Effector memory CD8-positive, alpha-beta T cell (primary cell): ENCODE measurements at regions not wholly inside any gene's neighbourhood (a gene's known extent, or its start where the extent isn't known, plus 50 kb on each side); places are given as distances from the start of the nearest gene placed in this dataset.
"Not testable (repeated sequence)": the region's sequence is repeated elsewhere in the genome, so short reads cannot be mapped to it uniquely, and the experiment has no call there.

Source experiments
- ATAC-seq: fragments of 150-1000 bp; cut with Tn5 transposase; replicated peaks from 2 replicates; pipeline ENCODE4 v1.10.0; 2021; ENCODE audit warnings: mild to moderate bottlenecking, moderate library complexity
- DNase-seq, 3 experiments: peaks; one replicate each; pipeline ENCODE4 v3.0.0; 2021
- H3K27ac Mint-ChIP-seq, 2 donors: one replicate each; pipeline ENCODE4 v1.8.0; 2022; ENCODE audit warnings: mild to moderate bottlenecking in 2 of 2, mixed read lengths in 2 of 2, moderate library complexity in 2 of 2
- H3K27me3 Mint-ChIP-seq, 2 donors: one replicate each; pipeline ENCODE4 v1.8.0; 2022; ENCODE audit warnings: mixed read lengths in 2 of 2
- H3K36me3 Mint-ChIP-seq: one replicate; pipeline ENCODE4 v1.8.0; 2022; ENCODE audit warnings: mild to moderate bottlenecking, moderate library complexity, mixed read lengths; ENCODE audit not compliant: insufficient read depth
- H3K4me1 Mint-ChIP-seq, 2 donors: one replicate each; pipeline ENCODE4 v1.8.0; 2022; ENCODE audit warnings: low read depth in 2 of 2, mixed read lengths in 2 of 2
- H3K4me3 Mint-ChIP-seq, 2 donors: one replicate each; pipeline ENCODE4 v1.8.0; 2022; ENCODE audit warnings: mild to moderate bottlenecking in 2 of 2, mixed read lengths in 2 of 2, moderate library complexity in 2 of 2
- H3K9me3 Mint-ChIP-seq, 2 donors: one replicate each; pipeline ENCODE4 v1.8.0; 2022; ENCODE audit warnings: mixed read lengths in 2 of 2

DNA sequence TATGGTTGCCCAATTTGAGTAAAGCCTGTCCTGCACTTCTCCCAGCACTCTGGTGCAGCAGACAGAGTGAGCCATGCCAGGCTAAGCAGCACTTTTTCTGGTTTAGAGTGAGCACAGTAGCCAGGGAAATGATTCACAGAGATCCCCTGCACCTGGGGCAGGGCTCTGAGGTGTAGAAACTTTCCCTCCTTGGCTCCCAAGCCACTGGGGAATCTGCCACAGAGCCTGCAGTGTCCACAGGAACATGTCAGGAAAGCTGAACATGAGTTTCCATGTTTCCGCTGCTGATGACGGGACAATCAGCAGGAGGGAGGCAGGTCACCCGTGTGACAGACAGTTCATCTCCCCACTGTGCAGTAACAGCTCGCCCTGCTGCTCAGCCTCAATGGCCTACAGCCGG is 429.9 kb upstream of the B3GAT1 start:
- Mint-ChIP-seq H3K9me3 (no peaks in the 10 kb centered on the region), H3K4me1 (no peaks in the 10 kb centered on the region), H3K4me3 (no peak overlapping the region), H3K27me3 (peaks cover 44 to 92% of the 10 kb centered on the region in 2 donors), H3K27ac (no peak overlapping the region), H3K36me3 (no peaks in the 10 kb centered on the region)
- ATAC-seq, result no peak
- no peak for DNase-seq

DNA sequence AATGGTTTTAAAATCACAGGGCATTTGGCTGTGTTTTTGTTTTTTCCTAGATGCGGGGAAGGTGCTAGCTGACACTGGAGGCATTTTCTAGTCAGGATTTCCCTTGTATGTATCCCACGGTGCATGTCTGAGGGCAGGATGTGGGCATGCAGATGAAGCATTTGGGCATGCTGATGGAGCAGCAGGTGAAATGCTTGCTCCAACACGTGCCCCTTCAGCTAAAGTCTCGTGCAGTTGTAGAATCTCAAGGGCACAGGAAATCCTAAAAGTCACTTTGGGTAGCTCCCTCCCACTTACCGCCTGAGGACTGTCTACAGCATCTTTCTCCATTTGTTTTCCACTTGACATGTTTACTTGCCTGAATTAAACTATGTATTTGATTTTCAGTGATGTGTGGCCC is 429.4 kb upstream of the B3GAT1 start:
- H3K4me3 Mint-ChIP-seq, result no peak overlapping the region

DNA sequence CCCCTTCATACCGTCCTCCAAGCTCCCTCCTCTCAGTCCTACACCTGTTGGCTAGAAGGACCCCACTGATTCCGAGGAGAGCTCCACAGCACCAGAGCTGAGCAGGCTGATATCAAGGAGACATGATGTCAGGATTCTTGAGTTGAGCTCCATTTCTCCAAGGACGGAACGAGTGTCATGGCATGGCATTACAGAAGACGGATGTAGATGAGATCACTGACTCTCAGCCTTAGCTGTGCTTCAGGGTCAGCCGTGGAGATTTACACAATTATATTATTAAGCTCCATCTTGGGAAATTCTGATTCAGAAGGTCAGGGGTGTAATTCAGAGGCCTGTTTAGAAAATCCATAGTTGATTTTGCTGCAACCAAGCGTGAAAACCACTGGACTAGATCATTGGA is 428.9 kb upstream of the B3GAT1 start:
- no peaks in the 10 kb centered on the region for H3K36me3 Mint-ChIP-seq
- no peak for ATAC-seq
- no peak overlapping the region for H3K27ac Mint-ChIP-seq
- DNase-seq, result no peak
- no peak overlapping the region for H3K4me3 Mint-ChIP-seq
- peaks cover 44 to 88% of the 10 kb centered on the region in 2 donors for H3K27me3 Mint-ChIP-seq
- H3K9me3 Mint-ChIP-seq, result no peaks in the 10 kb centered on the region
- no peaks in the 10 kb centered on the region for H3K4me1 Mint-ChIP-seq

More for the DNA sequence above, 429.4 kb upstream of the B3GAT1 start:
- DNase-seq, result no peak
- Mint-ChIP-seq H3K36me3 (no peaks in the 10 kb centered on the region), H3K9me3 (no peaks in the 10 kb centered on the region), H3K27me3 (peaks cover 44 to 92% of the 10 kb centered on the region in 2 donors), H3K27ac (no peak overlapping the region), H3K4me1 (no peaks in the 10 kb centered on the region)
- ATAC-seq, result no peak

DNA sequence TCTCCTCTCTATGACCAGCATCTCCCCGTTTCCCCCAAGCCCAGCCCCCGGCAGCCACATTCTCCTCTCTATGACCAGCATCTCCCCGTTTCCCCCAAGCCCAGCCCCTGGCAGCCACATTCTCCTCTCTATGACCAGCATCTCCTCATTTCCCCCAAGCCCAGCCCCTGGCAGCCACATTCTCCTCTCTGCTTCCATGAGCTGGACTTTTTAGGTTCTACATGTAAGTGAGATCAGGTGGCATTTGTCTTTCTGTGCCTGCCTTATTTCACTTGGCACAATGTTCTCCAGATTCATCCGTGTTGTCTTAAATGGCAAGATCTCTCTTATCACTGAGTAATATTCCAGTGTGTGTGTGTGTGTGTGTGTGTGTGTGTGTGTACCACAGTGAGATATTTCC is 428.1 kb upstream of the B3GAT1 start:
- ATAC-seq, H3K4me1 Mint-ChIP-seq, H3K27ac Mint-ChIP-seq, DNase-seq, H3K36me3 Mint-ChIP-seq, H3K9me3 Mint-ChIP-seq, H3K4me3 Mint-ChIP-seq: not testable (repeated sequence)
- peaks cover 42 to 83% of the 10 kb centered on the region in 2 donors for H3K27me3 Mint-ChIP-seq

DNA sequence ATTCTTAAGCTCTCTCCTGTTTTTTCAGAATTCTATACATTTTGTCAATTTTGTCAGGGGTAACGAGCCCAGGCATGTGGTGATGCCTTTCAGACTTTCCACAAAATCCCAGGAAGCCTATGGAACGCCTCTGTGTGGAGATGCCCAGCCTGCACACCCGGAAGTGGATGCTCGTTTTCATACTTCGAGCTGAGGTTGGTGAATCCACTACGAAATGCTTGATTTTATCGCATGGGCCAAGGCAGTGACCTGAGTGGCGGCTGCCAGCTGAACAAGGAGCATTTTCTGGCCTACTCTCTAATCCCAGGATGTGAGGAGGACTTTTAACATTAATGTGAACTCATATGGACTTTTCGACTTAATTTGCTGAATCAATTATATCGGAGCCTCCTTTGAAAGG is 426.7 kb upstream of the B3GAT1 start:
- no peaks in the 10 kb centered on the region for H3K4me1 Mint-ChIP-seq
- no peak for ATAC-seq
- no peak overlapping the region for H3K4me3 Mint-ChIP-seq
- H3K9me3 Mint-ChIP-seq, result no peaks in the 10 kb centered on the region
- no peak for DNase-seq
- no peaks in the 10 kb centered on the region for H3K36me3 Mint-ChIP-seq
- peaks cover 31 to 83% of the 10 kb centered on the region in 2 donors for H3K27me3 Mint-ChIP-seq
- H3K27ac Mint-ChIP-seq, result no peak overlapping the region

DNA sequence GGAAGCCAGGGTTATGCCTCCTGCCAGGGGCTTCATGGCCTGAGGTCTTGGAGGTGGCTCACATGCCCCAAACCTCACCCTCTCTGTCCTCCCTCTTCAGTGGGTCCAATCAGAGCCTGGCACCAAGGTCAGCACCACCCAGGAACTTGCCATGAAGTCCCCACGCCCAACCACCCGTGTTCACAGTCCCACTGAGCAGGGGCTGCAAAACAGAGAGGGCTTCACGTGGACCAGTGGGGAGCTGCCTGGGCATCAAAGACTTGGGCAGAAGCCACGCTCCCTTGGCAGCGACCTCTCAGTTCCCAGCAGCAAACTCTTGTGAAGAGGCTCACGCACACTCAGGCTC is 425.8 kb upstream of the B3GAT1 start:
- H3K4me1 Mint-ChIP-seq, result no peaks in the 10 kb centered on the region
- ATAC-seq, result no peak
- H3K9me3 Mint-ChIP-seq, result no peaks in the 10 kb centered on the region

DNA sequence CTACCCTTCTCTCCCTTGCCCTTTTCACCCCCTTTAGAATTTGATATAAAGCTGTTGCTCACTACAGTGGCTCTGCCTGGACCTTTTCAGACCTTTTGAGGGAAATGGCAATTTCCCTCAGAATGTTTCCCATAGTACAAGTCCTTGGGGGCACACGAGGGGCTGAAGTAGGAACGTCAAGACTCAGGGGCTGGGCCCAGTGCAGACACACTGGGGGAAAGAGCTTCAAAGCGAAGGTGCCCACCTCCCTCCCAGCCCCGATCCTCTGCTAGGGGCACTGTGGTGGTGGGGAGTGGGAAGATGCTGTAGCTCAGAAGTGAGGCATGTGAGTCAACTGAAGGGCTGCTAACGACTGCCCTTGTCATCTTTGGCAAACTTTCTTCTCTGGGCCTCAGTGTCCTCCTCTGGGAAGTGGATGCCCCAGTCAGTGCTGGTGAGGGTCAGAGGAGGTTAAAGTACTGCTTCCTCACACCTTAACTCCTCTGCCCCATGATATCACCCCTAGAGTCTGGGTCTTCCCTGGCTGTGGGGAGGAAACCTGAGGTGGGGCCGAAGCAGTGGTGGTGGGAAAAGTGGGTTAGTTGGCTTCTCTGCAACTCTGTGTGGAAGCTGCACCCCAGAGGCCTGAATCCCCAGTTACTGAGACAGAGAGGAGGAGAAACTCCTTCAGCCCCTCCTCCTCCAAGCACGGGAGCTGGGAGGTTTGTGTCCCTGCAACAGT is 425.3 kb upstream of the B3GAT1 start:
- DNase-seq, result no peak
- Mint-ChIP-seq H3K9me3 (no peaks in the 10 kb centered on the region), H3K27ac (no peak overlapping the region), H3K36me3 (no peaks in the 10 kb centered on the region), H3K27me3 (peaks cover 25 to 74% of the 10 kb centered on the region in 2 donors), H3K4me3 (no peak overlapping the region), H3K4me1 (no peaks in the 10 kb centered on the region)
- no peak for ATAC-seq

More for the DNA sequence above, 425.8 kb upstream of the B3GAT1 start:
- Mint-ChIP-seq H3K36me3 (no peaks in the 10 kb centered on the region), H3K4me3 (no peak overlapping the region), H3K27me3 (peaks cover 25 to 79% of the 10 kb centered on the region in 2 donors), H3K27ac (no peak overlapping the region)
- DNase-seq, result no peak

DNA sequence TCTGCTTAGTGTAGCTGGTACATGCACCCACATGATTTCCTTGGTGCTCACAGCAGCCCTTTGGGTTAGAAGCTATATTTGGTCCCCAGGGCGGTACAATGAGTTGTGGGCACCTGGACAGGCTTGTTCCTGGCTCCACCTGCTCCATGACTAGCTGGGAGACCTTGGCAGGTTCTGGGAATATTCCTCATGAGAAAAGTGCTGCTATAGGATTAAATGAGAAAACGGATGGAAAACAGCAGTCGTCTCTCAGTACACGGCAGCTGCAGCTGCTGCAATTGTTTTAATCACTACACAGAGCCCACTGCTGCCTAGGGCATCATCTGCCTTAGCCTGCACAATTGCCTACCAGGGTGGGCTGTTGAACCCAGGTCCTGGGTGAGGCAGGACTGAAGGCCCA is 424.5 kb upstream of the B3GAT1 start:
- Mint-ChIP-seq H3K36me3 (no peaks in the 10 kb centered on the region), H3K4me3 (no peak overlapping the region), H3K9me3 (no peaks in the 10 kb centered on the region), H3K27me3 (peaks cover 33 to 69% of the 10 kb centered on the region in 2 donors), H3K27ac (no peak overlapping the region), H3K4me1 (no peaks in the 10 kb centered on the region)
- ATAC-seq (no peak), DNase-seq (no peak)

DNA sequence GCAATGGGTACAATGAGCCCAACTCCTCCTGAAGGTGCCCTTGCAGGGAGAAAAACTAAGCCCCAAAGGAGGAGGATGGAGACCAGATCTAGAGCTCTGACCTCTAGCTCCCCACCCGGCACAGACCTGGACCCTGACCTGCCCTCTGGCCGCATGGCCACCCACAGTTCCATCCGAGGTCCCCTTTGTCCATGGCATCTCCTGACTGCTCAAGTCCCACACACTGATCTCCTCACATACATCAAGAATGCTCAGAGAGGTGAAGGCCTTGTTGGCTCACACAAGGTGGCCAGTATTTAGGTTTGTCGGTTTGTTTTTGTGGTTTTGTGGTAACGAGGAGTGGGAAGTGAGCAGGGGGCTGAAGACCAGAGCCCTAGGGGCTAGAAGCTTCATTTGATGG is 423.5 kb upstream of the B3GAT1 start:
- no peaks in the 10 kb centered on the region for H3K4me1 Mint-ChIP-seq
- ATAC-seq (no peak), DNase-seq (no peak)
- H3K27me3 Mint-ChIP-seq, result peaks cover 38 to 69% of the 10 kb centered on the region in 2 donors
- H3K27ac Mint-ChIP-seq, result no peak overlapping the region
- no peak overlapping the region for H3K4me3 Mint-ChIP-seq
- no peaks in the 10 kb centered on the region for H3K9me3 Mint-ChIP-seq
- H3K36me3 Mint-ChIP-seq, result no peaks in the 10 kb centered on the region

DNA sequence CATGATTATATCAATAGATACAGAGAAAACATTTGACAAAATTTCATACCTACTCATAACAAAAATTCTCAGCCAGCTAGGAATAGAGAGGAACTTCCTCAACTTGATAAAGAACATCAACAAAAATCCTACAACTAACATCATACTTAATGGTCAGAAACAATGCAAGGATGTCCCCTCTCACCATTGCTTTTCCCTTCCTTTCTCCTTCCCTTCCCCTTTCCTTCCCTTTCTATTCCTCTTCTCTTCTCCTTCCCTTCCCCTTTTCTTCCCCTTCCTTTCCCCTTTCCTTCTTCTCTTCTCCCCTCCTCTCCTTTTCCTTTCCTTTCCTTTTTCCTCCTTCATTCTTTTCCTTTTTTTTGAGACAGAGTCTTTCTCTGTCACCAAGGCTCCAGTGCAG is 418.3 kb upstream of the B3GAT1 start:
- Mint-ChIP-seq H3K27ac (no peak overlapping the region), H3K27me3 (peaks cover 34 to 52% of the 10 kb centered on the region in 2 donors), H3K9me3 (no peaks in the 10 kb centered on the region), H3K4me3 (no peak overlapping the region), H3K4me1 (no peaks in the 10 kb centered on the region), H3K36me3 (no peaks in the 10 kb centered on the region)
- ATAC-seq (no peak), DNase-seq (no peak)

DNA sequence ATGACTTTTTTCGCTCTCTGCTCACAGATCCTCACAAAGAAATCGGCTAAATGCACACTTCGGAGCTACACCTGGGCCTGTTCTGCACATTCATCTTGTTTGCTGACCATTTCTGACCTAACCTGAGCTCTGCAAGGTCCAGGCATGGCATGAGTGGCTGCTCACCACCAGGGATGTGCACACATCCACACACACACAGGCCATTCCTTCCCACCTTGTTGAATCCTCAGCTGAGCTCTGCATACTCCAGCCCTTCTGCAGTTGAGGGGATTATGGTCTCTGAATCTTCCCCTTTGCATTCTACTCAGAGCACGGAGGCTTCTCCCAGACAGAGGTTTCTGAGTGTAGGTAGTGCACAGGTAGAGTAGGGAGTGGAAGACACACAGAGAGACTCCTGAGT is 411.9 kb upstream of the B3GAT1 start:
- no peaks in the 10 kb centered on the region for H3K36me3 Mint-ChIP-seq
- no peak overlapping the region for H3K4me3 Mint-ChIP-seq
- no peak overlapping the region for H3K27ac Mint-ChIP-seq
- ATAC-seq (no peak), DNase-seq (no peak)
- H3K27me3 Mint-ChIP-seq, result peaks cover 30 to 63% of the 10 kb centered on the region in 2 donors
- no peaks in the 10 kb centered on the region for H3K4me1 Mint-ChIP-seq
- H3K9me3 Mint-ChIP-seq, result no peaks in the 10 kb centered on the region

DNA sequence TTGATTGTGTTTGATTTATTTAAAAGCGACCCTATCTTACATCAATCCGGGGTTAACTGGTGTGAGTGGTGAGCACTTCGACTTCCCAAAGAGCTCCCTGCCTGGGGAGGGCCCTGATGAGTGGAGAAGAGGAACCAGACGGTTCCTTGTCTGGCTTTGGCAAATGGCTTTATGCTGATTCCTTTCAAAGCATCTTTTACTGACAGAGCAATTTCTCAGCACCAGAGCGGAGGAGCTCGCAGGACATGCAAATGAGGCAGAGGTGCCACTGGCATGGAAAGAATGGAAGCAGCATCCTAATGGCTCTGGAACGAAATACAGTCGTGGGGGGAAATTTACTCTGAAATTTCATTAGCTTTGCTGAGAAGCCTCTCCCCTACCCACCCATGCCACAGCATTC is 410.9 kb upstream of the B3GAT1 start:
- ATAC-seq, result no peak
- DNase-seq, result no peak
- H3K27ac Mint-ChIP-seq, result no peak overlapping the region
- H3K4me3 Mint-ChIP-seq, result no peak overlapping the region
- peaks cover 41 to 65% of the 10 kb centered on the region in 2 donors for H3K27me3 Mint-ChIP-seq
- no peaks in the 10 kb centered on the region for H3K4me1 Mint-ChIP-seq
- H3K36me3 Mint-ChIP-seq, result no peaks in the 10 kb centered on the region
- no peaks in the 10 kb centered on the region for H3K9me3 Mint-ChIP-seq

DNA sequence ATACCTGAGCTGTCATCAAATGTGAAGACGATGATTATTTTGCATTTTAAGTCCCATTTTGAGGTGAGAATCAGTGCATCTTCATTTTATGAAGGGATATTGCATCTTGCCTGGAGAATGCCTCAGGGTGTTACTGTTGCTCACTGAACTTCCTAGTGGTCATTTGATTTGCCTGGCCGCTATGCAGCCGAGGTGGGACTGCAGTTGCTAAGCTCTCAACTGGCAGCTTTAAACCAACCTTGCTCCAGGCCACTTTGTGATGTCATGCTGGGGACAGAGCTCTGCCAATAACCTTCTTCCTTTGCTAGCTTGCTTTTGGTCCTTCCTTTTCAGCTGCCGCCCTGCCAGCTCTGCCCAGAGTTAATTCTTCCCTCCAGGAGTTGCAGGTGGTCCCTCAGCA is 409.4 kb upstream of the B3GAT1 start:
- no peaks in the 10 kb centered on the region for H3K36me3 Mint-ChIP-seq
- DNase-seq, result no peak
- H3K4me1 Mint-ChIP-seq, result no peaks in the 10 kb centered on the region
- ATAC-seq, result no peak
- peaks cover 42 to 72% of the 10 kb centered on the region in 2 donors for H3K27me3 Mint-ChIP-seq
- H3K4me3 Mint-ChIP-seq, result no peak overlapping the region
- H3K27ac Mint-ChIP-seq, result no peak overlapping the region
- H3K9me3 Mint-ChIP-seq, result no peaks in the 10 kb centered on the region

DNA sequence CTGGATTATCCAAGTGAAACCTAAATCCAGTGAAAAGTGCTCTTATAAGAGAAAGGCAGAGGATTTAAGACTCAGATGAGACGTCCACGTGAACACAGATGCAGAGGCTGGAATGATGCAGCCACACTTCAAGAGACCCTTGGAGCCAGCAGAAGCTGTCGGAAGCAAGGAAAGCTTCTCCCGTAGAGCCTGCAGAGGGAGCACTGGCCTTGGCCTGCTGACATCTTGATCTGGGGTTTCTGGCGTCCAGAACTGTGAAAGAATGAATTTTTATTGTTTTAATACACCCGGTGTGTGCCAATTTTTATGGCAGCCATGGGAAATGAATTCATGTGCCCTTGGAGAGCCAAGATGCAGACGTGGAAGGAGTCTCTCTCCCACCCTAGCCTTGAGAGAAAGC is 407.0 kb upstream of the B3GAT1 start:
- ATAC-seq (no peak), DNase-seq (no peak)
- no peaks in the 10 kb centered on the region for H3K4me1 Mint-ChIP-seq
- no peak overlapping the region for H3K27ac Mint-ChIP-seq
- peaks cover 45 to 69% of the 10 kb centered on the region in 2 donors for H3K27me3 Mint-ChIP-seq
- no peaks in the 10 kb centered on the region for H3K36me3 Mint-ChIP-seq
- no peak overlapping the region for H3K4me3 Mint-ChIP-seq
- no peaks in the 10 kb centered on the region for H3K9me3 Mint-ChIP-seq

DNA sequence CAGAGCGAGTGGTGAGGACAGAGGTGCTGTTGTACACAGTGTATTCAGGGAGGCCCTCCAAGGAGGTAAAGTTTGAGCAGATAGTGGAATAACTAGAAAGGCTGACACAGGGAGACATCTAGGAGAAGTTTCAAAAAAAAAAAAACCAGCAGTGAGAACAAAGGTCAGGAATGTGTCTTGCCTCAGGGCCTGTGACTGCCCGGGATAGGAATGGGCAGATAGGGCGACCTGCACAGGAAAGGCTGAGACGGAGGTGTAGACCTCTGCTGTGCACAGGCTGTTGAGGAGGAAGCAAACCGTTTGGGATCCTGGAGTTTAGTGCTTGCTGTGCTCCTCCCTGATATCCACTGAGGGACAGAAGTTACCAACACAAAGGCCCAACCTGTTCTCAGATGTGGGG is 406.5 kb upstream of the B3GAT1 start:
- ATAC-seq, result no peak
- peaks cover 45 to 69% of the 10 kb centered on the region in 2 donors for H3K27me3 Mint-ChIP-seq
- H3K4me3 Mint-ChIP-seq, result no peak overlapping the region

More for the DNA sequence above, 406.5 kb upstream of the B3GAT1 start:
- H3K4me1 Mint-ChIP-seq, result no peaks in the 10 kb centered on the region
- DNase-seq, result no peak
- H3K9me3 Mint-ChIP-seq, result no peaks in the 10 kb centered on the region
- no peaks in the 10 kb centered on the region for H3K36me3 Mint-ChIP-seq
- H3K27ac Mint-ChIP-seq, result no peak overlapping the region
